ENCODE measurements at regions not wholly inside any gene's neighbourhood (a gene's known extent, or its start where the extent isn't known, plus 50 kb on each side); places are given as distances from the start of the nearest gene placed in this dataset.

DNA sequence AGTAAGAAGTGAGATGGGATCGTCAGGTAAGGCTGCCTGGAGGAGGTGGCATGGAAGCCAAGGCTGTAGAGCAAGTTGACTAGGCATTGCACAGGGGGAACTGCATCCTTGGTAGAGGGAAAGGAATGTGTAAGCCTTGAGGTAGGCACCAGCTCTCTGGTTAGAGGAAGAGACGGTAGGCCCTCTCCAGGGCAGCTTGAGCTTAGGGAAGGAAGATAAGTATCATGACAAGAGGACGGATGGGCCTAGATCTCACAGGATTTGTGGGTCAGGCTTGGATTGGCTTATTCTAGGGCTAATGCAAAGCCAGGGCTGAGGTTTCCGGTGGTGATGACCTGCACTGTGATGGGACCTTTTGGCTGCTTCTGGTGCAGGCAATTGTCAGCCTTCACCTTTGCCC lies 1035.8 kb downstream of the TBC1D22A start:
- no peaks in the 10 kb centered on the region for H3K36me3 ChIP-seq (ENCODE audit: control insufficient read depth, low read length)
- no peak for TF ChIP-seq EZH2phosphoT487 (IDR thresholded peaks at IDR 0.05; ENCODE audit: borderline replicate concordance, low read length)
- TF ChIP-seq, protein P1, sequence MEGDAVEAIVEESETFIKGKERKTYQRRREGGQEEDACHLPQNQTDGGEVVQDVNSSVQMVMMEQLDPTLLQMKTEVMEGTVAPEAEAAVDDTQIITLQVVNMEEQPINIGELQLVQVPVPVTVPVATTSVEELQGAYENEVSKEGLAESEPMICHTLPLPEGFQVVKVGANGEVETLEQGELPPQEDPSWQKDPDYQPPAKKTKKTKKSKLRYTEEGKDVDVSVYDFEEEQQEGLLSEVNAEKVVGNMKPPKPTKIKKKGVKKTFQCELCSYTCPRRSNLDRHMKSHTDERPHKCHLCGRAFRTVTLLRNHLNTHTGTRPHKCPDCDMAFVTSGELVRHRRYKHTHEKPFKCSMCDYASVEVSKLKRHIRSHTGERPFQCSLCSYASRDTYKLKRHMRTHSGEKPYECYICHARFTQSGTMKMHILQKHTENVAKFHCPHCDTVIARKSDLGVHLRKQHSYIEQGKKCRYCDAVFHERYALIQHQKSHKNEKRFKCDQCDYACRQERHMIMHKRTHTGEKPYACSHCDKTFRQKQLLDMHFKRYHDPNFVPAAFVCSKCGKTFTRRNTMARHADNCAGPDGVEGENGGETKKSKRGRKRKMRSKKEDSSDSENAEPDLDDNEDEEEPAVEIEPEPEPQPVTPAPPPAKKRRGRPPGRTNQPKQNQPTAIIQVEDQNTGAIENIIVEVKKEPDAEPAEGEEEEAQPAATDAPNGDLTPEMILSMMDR (IDR thresholded peaks at IDR 0.05; ENCODE audit: low read depth, low read length, poor library complexity, severe bottlenecking): no peak
- no peaks in the 10 kb centered on the region for H3F3A ChIP-seq (ENCODE audit: control insufficient read depth, insufficient read depth)
- no peak overlapping the region for H3K4me2 ChIP-seq (ENCODE audit: low read length)
- H4K20me1 ChIP-seq (ENCODE audit: control insufficient read depth, insufficient read depth, low read depth, low read length): no peaks in the 10 kb centered on the region
- H3K9me2 ChIP-seq (replicated peaks; ENCODE audit: control insufficient read depth, low read length): no peaks in the 10 kb centered on the region
- H3K79me2 ChIP-seq (ENCODE audit: control insufficient read depth, low read length): no peaks in the 10 kb centered on the region
- no peak overlapping the region for H3K27ac ChIP-seq (ENCODE audit: low read depth, low read length)
- H3K4me1 ChIP-seq (ENCODE audit: control insufficient read depth, low read length): no peaks in the 10 kb centered on the region
- H3K9me3 ChIP-seq (ENCODE audit: control insufficient read depth, insufficient read depth, low read length): no peaks in the 10 kb centered on the region
- no peak overlapping the region for H3K4me3 ChIP-seq (ENCODE audit: low read length)
- H3K27me3 ChIP-seq (ENCODE audit: control insufficient read depth, low read length): peaks cover 11% of the 10 kb centered on the region

GRCh38 chr22:47797342-47797945 lies 1035.0 kb downstream of the TBC1D22A start:
- no peaks in the 10 kb centered on the region for H4K20me1 ChIP-seq (ENCODE audit: control insufficient read depth, insufficient read depth, low read depth, low read length)
- H3K27ac ChIP-seq (ENCODE audit: low read depth, low read length): no peak overlapping the region
- H3K4me1 ChIP-seq (ENCODE audit: control insufficient read depth, low read length): no peaks in the 10 kb centered on the region
- H3K27me3 ChIP-seq (ENCODE audit: control insufficient read depth, low read length): peaks cover 11% of the 10 kb centered on the region
- no peaks in the 10 kb centered on the region for H3K9me2 ChIP-seq (replicated peaks; ENCODE audit: control insufficient read depth, low read length)
- H3K4me3 ChIP-seq (ENCODE audit: low read length): no peak overlapping the region
- H3K9me3 ChIP-seq (ENCODE audit: control insufficient read depth, insufficient read depth, low read length): no peaks in the 10 kb centered on the region
- no peaks in the 10 kb centered on the region for H3K36me3 ChIP-seq (ENCODE audit: control insufficient read depth, low read length)
- H3K79me2 ChIP-seq (ENCODE audit: control insufficient read depth, low read length): no peaks in the 10 kb centered on the region
- H3F3A ChIP-seq (ENCODE audit: control insufficient read depth, insufficient read depth): no peaks in the 10 kb centered on the region
- no peak overlapping the region for H3K4me2 ChIP-seq (ENCODE audit: low read length)
- TF ChIP-seq, protein P1 (IDR thresholded peaks at IDR 0.05; ENCODE audit: low read depth, low read length, poor library complexity, severe bottlenecking): no peak
- TF ChIP-seq EZH2phosphoT487 (IDR thresholded peaks at IDR 0.05; ENCODE audit: borderline replicate concordance, low read length): no peak

DNA sequence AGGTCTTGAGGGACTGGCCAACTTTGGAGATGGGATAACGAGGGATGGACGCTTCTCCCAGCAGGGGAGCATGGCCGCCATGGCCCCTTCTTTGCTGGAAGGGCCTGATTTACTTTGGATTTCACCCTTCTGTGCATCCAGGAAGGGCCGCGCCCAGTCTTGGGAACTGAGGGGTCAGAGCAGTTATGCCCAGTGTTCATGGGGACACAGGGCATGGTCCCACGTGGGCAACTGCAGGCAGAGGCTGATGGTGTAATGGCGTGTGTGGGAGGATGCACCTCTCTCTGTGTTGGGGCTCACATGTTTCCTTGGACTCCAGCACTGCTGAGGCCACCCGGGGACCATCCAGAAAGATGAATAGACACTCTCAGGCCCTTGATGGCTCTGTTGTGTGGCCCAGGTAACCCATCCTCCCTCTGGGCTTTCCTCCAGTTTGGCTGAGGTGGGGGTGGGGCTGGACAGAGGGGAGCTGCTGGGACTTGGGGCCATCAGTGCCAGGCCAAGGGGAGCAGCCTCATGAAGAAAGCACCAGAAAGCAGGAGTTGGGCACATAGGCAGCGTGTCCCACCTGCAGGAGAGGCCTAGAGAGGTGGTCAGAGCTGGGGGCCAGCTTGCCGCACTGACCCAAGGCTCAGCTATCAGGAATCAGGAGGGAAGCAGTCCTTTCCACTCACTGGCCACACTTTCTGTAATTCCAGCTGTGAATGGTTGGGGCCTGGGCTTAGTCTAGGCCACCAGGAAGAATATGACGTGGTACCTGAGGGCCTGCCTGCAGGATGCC lies 1033.9 kb downstream of the TBC1D22A start:
- H3K27ac ChIP-seq (ENCODE audit: low read depth, low read length): no peak overlapping the region
- H3K79me2 ChIP-seq (ENCODE audit: control insufficient read depth, low read length): no peaks in the 10 kb centered on the region
- TF ChIP-seq, protein P1 (IDR thresholded peaks at IDR 0.05; ENCODE audit: low read depth, low read length, poor library complexity, severe bottlenecking): no peak
- TF ChIP-seq EZH2phosphoT487 (IDR thresholded peaks at IDR 0.05; ENCODE audit: borderline replicate concordance, low read length): no peak
- no peaks in the 10 kb centered on the region for H3K9me3 ChIP-seq (ENCODE audit: control insufficient read depth, insufficient read depth, low read length)
- H3K9me2 ChIP-seq (replicated peaks; ENCODE audit: control insufficient read depth, low read length): no peaks in the 10 kb centered on the region
- no peaks in the 10 kb centered on the region for H4K20me1 ChIP-seq (ENCODE audit: control insufficient read depth, insufficient read depth, low read depth, low read length)
- H3K4me2 ChIP-seq (ENCODE audit: low read length): no peak overlapping the region
- no peaks in the 10 kb centered on the region for H3F3A ChIP-seq (ENCODE audit: control insufficient read depth, insufficient read depth)
- H3K36me3 ChIP-seq (ENCODE audit: control insufficient read depth, low read length): no peaks in the 10 kb centered on the region
- H3K4me3 ChIP-seq (ENCODE audit: low read length): no peak overlapping the region
- H3K4me1 ChIP-seq (ENCODE audit: control insufficient read depth, low read length): no peaks in the 10 kb centered on the region
- H3K27me3 ChIP-seq (ENCODE audit: control insufficient read depth, low read length): peaks cover 7% of the 10 kb centered on the region
